ENCODE measurements at regions not wholly inside any gene's neighbourhood (a gene's known extent, or its start where the extent isn't known, plus 50 kb on each side); places are given as distances from the start of the nearest gene placed in this dataset.

DNA sequence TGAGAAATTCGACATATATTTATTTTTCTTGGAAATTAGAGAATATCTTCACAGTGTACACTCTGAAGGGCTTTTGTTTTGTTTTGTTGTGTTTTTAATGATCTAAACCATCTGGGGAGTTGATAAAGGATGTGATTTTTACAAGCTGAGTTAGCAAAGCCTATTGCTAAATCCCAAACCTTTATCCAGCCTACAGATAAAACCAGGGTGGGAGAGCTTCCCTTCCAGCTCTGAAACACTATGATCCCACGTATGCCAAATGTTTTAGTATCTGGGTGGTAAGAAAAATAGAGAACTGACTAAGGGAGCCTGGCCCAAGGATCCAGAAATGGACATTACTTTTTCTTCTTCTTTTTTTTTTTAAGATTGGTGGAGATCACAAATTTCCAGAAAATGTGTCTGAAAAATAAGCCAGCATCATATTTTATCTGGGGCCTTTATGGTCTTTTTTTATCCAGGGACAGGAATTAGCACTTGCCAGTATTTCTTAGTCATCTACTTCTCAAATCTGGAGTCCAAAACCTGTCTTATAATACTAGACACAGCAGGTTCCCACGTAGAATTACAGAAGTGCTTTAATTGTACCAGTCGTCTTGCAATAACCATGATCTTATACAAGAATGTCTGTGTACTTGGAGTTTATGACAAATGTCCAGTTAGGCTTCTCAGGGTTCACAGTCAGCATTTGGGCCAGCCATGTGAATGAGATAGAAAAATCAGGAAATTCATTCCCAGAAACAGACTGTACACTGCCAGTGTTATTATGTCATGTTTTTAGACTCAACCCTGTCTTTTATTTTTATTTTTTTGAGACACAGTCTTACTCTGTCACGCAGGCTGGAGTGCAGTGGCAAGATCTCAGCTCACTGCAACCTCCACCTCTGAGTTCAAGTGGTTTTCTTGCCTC is 290.8 kb upstream of the MPDZ start:
- WGBS (ENCODE audit: low lambda C conversion rate), result 4% methylated on average over 5 of the region's 5 CpGs
- ATAC-seq, result no peak
- no peak overlapping the region for H3K9ac ChIP-seq (ENCODE audit: insufficient read depth, low read depth, low read length)
- H3K4me2 ChIP-seq (ENCODE audit: low read depth, low read length), result no peak overlapping the region
- no TSS peak for BruUV-seq (replicated peaks)
- in situ Hi-C loops (cut with HindIII; ENCODE audit: extremely low pct_ligation_motif_present, low pct_unique_long_range_greater_than_20kb) (no loop called here), intact Hi-C loops (cut with micrococcal nuclease; ENCODE audit: unreplicated experiment) (no loop called here)
- no peaks in the 10 kb centered on the region for H3K9me3 ChIP-seq (ENCODE audit: low read length)
- H3K79me2 ChIP-seq (ENCODE audit: insufficient read depth, low read length), result no peaks in the 10 kb centered on the region
- ChIA-PET POLR2A (no interaction called here), CTCF (ENCODE audit: low intra/inter-chr PET ratio, low total read pairs) (no interaction called here)
- TF ChIP-seq, protein P1, sequence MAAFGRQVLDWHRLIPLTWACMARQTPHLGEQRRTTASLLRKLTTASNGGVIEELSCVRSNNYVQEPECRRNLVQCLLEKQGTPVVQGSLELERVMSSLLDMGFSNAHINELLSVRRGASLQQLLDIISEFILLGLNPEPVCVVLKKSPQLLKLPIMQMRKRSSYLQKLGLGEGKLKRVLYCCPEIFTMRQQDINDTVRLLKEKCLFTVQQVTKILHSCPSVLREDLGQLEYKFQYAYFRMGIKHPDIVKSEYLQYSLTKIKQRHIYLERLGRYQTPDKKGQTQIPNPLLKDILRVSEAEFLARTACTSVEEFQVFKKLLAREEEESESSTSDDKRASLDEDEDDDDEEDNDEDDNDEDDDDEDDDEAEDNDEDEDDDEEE (CRISPR knock-in tag; IDR thresholded peaks at IDR 0.05), result no peak
- TF ChIP-seq, protein P2, sequence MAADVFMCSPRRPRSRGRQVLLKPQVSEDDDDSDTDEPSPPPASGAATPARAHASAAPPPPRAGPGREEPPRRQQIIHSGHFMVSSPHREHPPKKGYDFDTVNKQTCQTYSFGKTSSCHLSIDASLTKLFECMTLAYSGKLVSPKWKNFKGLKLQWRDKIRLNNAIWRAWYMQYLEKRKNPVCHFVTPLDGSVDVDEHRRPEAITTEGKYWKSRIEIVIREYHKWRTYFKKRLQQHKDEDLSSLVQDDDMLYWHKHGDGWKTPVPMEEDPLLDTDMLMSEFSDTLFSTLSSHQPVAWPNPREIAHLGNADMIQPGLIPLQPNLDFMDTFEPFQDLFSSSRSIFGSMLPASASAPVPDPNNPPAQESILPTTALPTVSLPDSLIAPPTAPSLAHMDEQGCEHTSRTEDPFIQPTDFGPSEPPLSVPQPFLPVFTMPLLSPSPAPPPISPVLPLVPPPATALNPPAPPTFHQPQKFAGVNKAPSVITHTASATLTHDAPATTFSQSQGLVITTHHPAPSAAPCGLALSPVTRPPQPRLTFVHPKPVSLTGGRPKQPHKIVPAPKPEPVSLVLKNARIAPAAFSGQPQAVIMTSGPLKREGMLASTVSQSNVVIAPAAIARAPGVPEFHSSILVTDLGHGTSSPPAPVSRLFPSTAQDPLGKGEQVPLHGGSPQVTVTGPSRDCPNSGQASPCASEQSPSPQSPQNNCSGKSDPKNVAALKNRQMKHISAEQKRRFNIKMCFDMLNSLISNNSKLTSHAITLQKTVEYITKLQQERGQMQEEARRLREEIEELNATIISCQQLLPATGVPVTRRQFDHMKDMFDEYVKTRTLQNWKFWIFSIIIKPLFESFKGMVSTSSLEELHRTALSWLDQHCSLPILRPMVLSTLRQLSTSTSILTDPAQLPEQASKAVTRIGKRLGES (CRISPR knock-in tag; IDR thresholded peaks at IDR 0.05; ENCODE audit: borderline replicate concordance), result no peak
- TF ChIP-seq TBX3 (IDR thresholded peaks at IDR 0.05; ENCODE audit: borderline replicate concordance), result no peak
- TF ChIP-seq, protein P3, sequence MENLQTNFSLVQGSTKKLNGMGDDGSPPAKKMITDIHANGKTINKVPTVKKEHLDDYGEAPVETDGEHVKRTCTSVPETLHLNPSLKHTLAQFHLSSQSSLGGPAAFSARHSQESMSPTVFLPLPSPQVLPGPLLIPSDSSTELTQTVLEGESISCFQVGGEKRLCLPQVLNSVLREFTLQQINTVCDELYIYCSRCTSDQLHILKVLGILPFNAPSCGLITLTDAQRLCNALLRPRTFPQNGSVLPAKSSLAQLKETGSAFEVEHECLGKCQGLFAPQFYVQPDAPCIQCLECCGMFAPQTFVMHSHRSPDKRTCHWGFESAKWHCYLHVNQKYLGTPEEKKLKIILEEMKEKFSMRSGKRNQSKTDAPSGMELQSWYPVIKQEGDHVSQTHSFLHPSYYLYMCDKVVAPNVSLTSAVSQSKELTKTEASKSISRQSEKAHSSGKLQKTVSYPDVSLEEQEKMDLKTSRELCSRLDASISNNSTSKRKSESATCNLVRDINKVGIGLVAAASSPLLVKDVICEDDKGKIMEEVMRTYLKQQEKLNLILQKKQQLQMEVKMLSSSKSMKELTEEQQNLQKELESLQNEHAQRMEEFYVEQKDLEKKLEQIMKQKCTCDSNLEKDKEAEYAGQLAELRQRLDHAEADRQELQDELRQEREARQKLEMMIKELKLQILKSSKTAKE (CRISPR knock-in tag; IDR thresholded peaks at IDR 0.05; ENCODE audit: borderline replicate concordance), result no peak
- TF ChIP-seq ZBTB21 (CRISPR knock-in tag; IDR thresholded peaks at IDR 0.05), result no peak
- H3K27me3 ChIP-seq (ENCODE audit: control insufficient read depth in 1 of 2, insufficient read depth in 2 of 2, low read length in 2 of 2), result peaks cover 1 to 15% of the 10 kb centered on the region in 2 experiments; a peak in 2 of 5 replicates
- no peak for FAIRE-seq
- H2AFZ ChIP-seq (ENCODE audit: low read length), result no peak overlapping the region
- H4K20me1 ChIP-seq (ENCODE audit: insufficient read depth, low read length), result no peaks in the 10 kb centered on the region
- H3K27ac ChIP-seq (ENCODE audit: extremely low read length, insufficient read depth, low read length), result no peak overlapping the region
- H3K4me1 ChIP-seq (ENCODE audit: insufficient read depth, low read length), result 0 out of 2 replicates have a peak, but pooled peaks cover 7% of the 10 kb centered on the region
- H3K4me3 ChIP-seq (replicated peaks in 1 of 3; ENCODE audit: insufficient read depth in 1 of 3, low read depth in 2 of 3, low read length in 3 of 3), result no peak overlapping the region
- H3K36me3 ChIP-seq (replicated peaks in 1 of 2; ENCODE audit: control insufficient read depth in 1 of 2, insufficient read depth in 2 of 2, low read length in 2 of 2), result no peaks in the 10 kb centered on the region
- no peak for DNase-seq (ENCODE audit: low spot score)
